HCT116 (cell line): ENCODE measurements at regions not wholly inside any gene's neighbourhood (a gene's known extent, or its start where the extent isn't known, plus 50 kb on each side); places are given as distances from the start of the nearest gene placed in this dataset.

Source experiments
- ATAC-seq: fragments of 200-7000 bp; cut with Tn5 transposase; 2 replicates; pipeline ENCODE4 v1.9.1; 2020; ENCODE audit warnings: mild to moderate bottlenecking, moderate library complexity
- BruUV-seq: library from RNA; stranded (reverse); fragments of 400-500 nt; replicated peaks from 2 replicates; lab custom pipeline; 2021; lab: Mats Ljungman, UMichigan
- CTCF ChIA-PET: fragments of 300-600 bp; sonication (Branson Sonifier 250); formaldehyde crosslinking; loops from one replicate; lab custom pipeline; 2021; ENCODE audit warnings: antibody characterized with exemption; lab: Charles Lee
- POLR2A ChIA-PET: fragments of 300-600, 350-600 bp; sonication (Branson Sonifier 250); formaldehyde crosslinking; loops from one replicate; lab custom pipeline; 2021; ENCODE audit warnings: antibody characterized with exemption; lab: Charles Lee
- RAD21 ChIA-PET, 2 experiments: fragments of 300-600 bp; sonication (Branson Sonifier 250); formaldehyde crosslinking; loops; one replicate each; lab custom pipeline; 2023; ENCODE audit warnings: low total read pairs in 2 of 2; ENCODE audit not compliant: uncharacterized antibody in 2 of 2, unreplicated experiment in 2 of 2, low non-redundant PET in 1 of 2; lab: Charles Lee
- DNase-seq: peaks from one replicate; pipeline ENCODE4 v3.0.0-alpha.2; 2010; ENCODE audit warnings: low read depth, low spot score
- H2AFZ ChIP-seq: fragments of 200-600 bp; shearing (Covaris generic), sonication (generic); 2 replicates; pipeline ENCODE4 v1.6.1; 2017; ENCODE audit warnings: low read depth, mixed run types, mixed read lengths, antibody characterized with exemption, low read length; ENCODE audit not compliant: poor library complexity, severe bottlenecking
- H3K27ac ChIP-seq: 2 replicates; pipeline ENCODE4 v1.5.1; 2012; ENCODE audit warnings: low read depth, low read length
- H3K27me3 ChIP-seq: fragments of 200-600 bp; sonication (generic); 2 replicates; pipeline ENCODE4 v1.6.1; 2016; ENCODE audit warnings: mixed run types, low read length, mixed read lengths; ENCODE audit not compliant: insufficient read depth
- H3K36me3 ChIP-seq, 2 experiments: fragments of 200-500 bp in 1 of 2; fragments of 200-600 bp in 1 of 2; sonication (Bioruptor generic) in 1 of 2; sonication (generic) in 1 of 2; 2 replicates each; pipeline versions ENCODE4 v1.5.1 to v1.6.1; 2014 to 2016; ENCODE audit warnings: low read length in 2 of 2, inconsistent platforms in 1 of 2, mixed read lengths in 1 of 2, mixed run types in 1 of 2; ENCODE audit not compliant: insufficient read depth in 2 of 2, control insufficient read depth in 1 of 2
- H3K4me1 ChIP-seq, 2 experiments: fragments of 200-600 bp in 1 of 2; sonication (generic) in 1 of 2; 2 replicates each; pipeline versions ENCODE4 v1.5.1 to v1.6.1; 2012 to 2017; ENCODE audit warnings: low read length in 2 of 2, inconsistent platforms in 1 of 2, mild to moderate bottlenecking in 1 of 2, mixed read lengths in 1 of 2, mixed run types in 1 of 2, moderate library complexity in 1 of 2; ENCODE audit not compliant: insufficient read depth in 2 of 2, control insufficient read depth in 1 of 2
- H3K4me2 ChIP-seq: fragments of 200-600 bp; sonication (generic); 2 replicates; pipeline ENCODE4 v1.6.1; 2017; ENCODE audit warnings: mixed run types, low read length, mixed read lengths
- H3K4me3 ChIP-seq, 2 experiments: fragments of 200-600 bp in 1 of 2; sonication (generic) in 1 of 2; replicated peaks in 1 of 2; 2 replicates each; pipeline ENCODE4 v1.5.1; 2011 to 2016; ENCODE audit warnings: low read length in 2 of 2, control low read depth in 1 of 2, low read depth in 1 of 2, mild to moderate bottlenecking in 1 of 2, mixed read lengths in 1 of 2, mixed run types in 1 of 2
- H3K79me2 ChIP-seq: fragments of 200-600 bp; sonication (generic); 2 replicates; pipeline ENCODE4 v1.6.1; 2017; ENCODE audit warnings: mild to moderate bottlenecking, mixed run types, low read length, moderate library complexity, mixed read lengths; ENCODE audit not compliant: insufficient read depth
- H3K9ac ChIP-seq: fragments of 200-600 bp; sonication (generic); 2 replicates; pipeline ENCODE4 v1.6.1; 2016; ENCODE audit warnings: low read length, mixed read lengths
- H3K9me2 ChIP-seq: fragments of 200-600 bp; sonication (generic), shearing (Covaris generic); 2 replicates; pipeline ENCODE4 v1.6.1; 2017; ENCODE audit warnings: mixed run types, mild to moderate bottlenecking, moderate library complexity; ENCODE audit not compliant: insufficient read depth
- H3K9me3 ChIP-seq, 2 experiments: fragments of 200-500 bp in 1 of 2; fragments of 200-600 bp in 1 of 2; sonication (Bioruptor generic) in 1 of 2; sonication (generic) in 1 of 2; 2 replicates each; pipeline ENCODE4 v1.6.1; 2014 to 2017; ENCODE audit warnings: low read length in 2 of 2, mixed read lengths in 2 of 2, inconsistent platforms in 1 of 2, low read depth in 1 of 2, mild to moderate bottlenecking in 1 of 2, mixed run types in 1 of 2, moderate library complexity in 1 of 2; ENCODE audit not compliant: control insufficient read depth in 1 of 2, insufficient read depth in 1 of 2
- H4K20me1 ChIP-seq: fragments of 200-600 bp; sonication (generic), shearing (Covaris generic); 2 replicates; pipeline ENCODE4 v1.6.1; 2017; ENCODE audit warnings: mixed run types, mild to moderate bottlenecking, moderate library complexity; ENCODE audit not compliant: insufficient read depth
- CBX3 ChIP-seq: IDR thresholded peaks from 2 replicates; pipeline ENCODE4 v1.6.1; 2012; ENCODE audit warnings: low read depth
- CEBPB ChIP-seq: IDR thresholded peaks from 2 replicates; pipeline ENCODE4 v1.6.1; 2012; ENCODE audit warnings: low read depth
- EGR1 ChIP-seq: IDR thresholded peaks from 2 replicates; pipeline ENCODE4 v1.6.1; 2012; ENCODE audit warnings: low read depth
- ELF1 ChIP-seq: IDR thresholded peaks from 2 replicates; pipeline ENCODE4 v1.6.1; 2012; ENCODE audit warnings: low read depth, borderline replicate concordance
- EZH2 ChIP-seq: fragments of 200-600 bp; sonication (generic); IDR thresholded peaks from 2 replicates; pipeline ENCODE4 v1.6.1; 2017; ENCODE audit warnings: antibody characterized with exemption, mixed run types
- EZH2phosphoT487 ChIP-seq: fragments of 200-600 bp; IDR thresholded peaks from 2 replicates; pipeline ENCODE4 v1.6.1; 2018; ENCODE audit warnings: antibody characterized with exemption, borderline replicate concordance
- JUND ChIP-seq: IDR thresholded peaks from 2 replicates; pipeline ENCODE4 v1.6.1; 2012
- POLR2A ChIP-seq: IDR thresholded peaks from 2 replicates; pipeline ENCODE4 v1.7.0; 2011; ENCODE audit warnings: borderline replicate concordance; ENCODE audit not compliant: insufficient read depth, insufficient read length; ENCODE audit errors: extremely low read depth
- POLR2AphosphoS5 ChIP-seq: IDR thresholded peaks from 2 replicates; pipeline ENCODE4 v1.6.1; 2011; ENCODE audit warnings: mild to moderate bottlenecking, low read depth, low read length, moderate library complexity
- RAD21 ChIP-seq: IDR thresholded peaks from 2 replicates; pipeline ENCODE4 v1.6.1; 2012; ENCODE audit warnings: low read depth, mild to moderate bottlenecking
- SIN3A ChIP-seq: IDR thresholded peaks from 2 replicates; pipeline ENCODE4 v1.6.1; 2012; ENCODE audit warnings: low read depth
- SP1 ChIP-seq: IDR thresholded peaks from 2 replicates; pipeline ENCODE4 v1.6.1; 2012; ENCODE audit warnings: low read depth
- SRF ChIP-seq: IDR thresholded peaks from 2 replicates; pipeline ENCODE4 v1.6.1; 2012; ENCODE audit warnings: low read depth
- TCF7L2 ChIP-seq: IDR thresholded peaks from 2 replicates; pipeline ENCODE4 v1.7.0; 2011; ENCODE audit warnings: borderline replicate concordance, inconsistent platforms; ENCODE audit not compliant: insufficient read depth, insufficient read length; ENCODE audit errors: extremely low read depth
- ZFX ChIP-seq: fragments of 450-650 bp; IDR thresholded peaks from 2 replicates; pipeline ENCODE4 v1.6.1; 2017
- intact Hi-C: fragments of 100-400 bp; cut with micrococcal nuclease; formaldehyde crosslinking; loops from 2 replicates; pipeline ENCODE4 v1.10.0; 2022
- TF ChIP-seq, protein P1 (sequence below): IDR thresholded peaks from 2 replicates; pipeline ENCODE4 v1.6.1; 2012; ENCODE audit warnings: low read depth
- TF ChIP-seq, protein P2 (sequence below): IDR thresholded peaks from 2 replicates; pipeline ENCODE4 v1.6.1; 2012
- TF ChIP-seq, protein P3 (sequence below): IDR thresholded peaks from 2 replicates; pipeline ENCODE4 v1.6.1; 2011; ENCODE audit warnings: mild to moderate bottlenecking, low read length, moderate library complexity; ENCODE audit not compliant: insufficient replicate concordance; ENCODE audit errors: extremely low read depth
- TF ChIP-seq, protein P4 (sequence below), 3 experiments: fragments of 200-600 bp in 1 of 3; sonication (generic) in 1 of 3; IDR thresholded peaks in 2 of 3; conservative IDR thresholded peaks in 1 of 3; 2 replicates each; pipeline ENCODE4 v1.5.1; 2012 to 2017; ENCODE audit warnings: low read depth in 2 of 3, low read length in 2 of 3, antibody characterized with exemption in 1 of 3, borderline replicate concordance in 1 of 3, control low read depth in 1 of 3, mild to moderate bottlenecking in 1 of 3, mixed read lengths in 1 of 3, mixed run types in 1 of 3, moderate library complexity in 1 of 3; ENCODE audit not compliant: insufficient read depth in 1 of 3
- TF ChIP-seq, protein P5 (sequence below): IDR thresholded peaks from 2 replicates; pipeline ENCODE4 v1.6.1; 2012

DNA sequence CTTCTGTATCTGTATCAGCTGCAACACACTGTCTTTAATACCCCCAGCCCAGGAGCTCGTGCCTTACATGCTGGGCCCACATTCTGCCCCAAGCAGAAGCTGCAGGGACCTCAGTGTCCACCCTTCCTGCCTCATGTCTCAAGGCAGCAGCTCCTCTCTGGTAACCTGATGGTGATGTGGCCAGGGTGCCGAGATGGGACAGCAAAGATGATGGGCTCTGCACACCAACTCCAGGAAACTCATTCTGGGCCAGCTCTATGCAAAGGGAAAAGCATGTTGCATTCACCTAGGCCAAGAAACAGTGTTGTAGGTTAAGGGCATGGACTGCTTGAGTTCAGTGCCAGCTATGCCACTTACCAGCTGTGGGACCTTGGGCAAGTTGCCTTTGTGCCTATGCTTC lies 79.5 kb upstream of the PRR23C start:
- no peak overlapping the region for H3K4me2 ChIP-seq
- intact Hi-C loops: no loop called here
- RAD21 ChIA-PET: no interaction called here
- peaks cover 19 to 22% of the 10 kb centered on the region in 2 experiments for H3K4me1 ChIP-seq
- POLR2A ChIA-PET: no interaction called here
- no peaks in the 10 kb centered on the region for H3K27me3 ChIP-seq
- TF ChIP-seq, protein P1, sequence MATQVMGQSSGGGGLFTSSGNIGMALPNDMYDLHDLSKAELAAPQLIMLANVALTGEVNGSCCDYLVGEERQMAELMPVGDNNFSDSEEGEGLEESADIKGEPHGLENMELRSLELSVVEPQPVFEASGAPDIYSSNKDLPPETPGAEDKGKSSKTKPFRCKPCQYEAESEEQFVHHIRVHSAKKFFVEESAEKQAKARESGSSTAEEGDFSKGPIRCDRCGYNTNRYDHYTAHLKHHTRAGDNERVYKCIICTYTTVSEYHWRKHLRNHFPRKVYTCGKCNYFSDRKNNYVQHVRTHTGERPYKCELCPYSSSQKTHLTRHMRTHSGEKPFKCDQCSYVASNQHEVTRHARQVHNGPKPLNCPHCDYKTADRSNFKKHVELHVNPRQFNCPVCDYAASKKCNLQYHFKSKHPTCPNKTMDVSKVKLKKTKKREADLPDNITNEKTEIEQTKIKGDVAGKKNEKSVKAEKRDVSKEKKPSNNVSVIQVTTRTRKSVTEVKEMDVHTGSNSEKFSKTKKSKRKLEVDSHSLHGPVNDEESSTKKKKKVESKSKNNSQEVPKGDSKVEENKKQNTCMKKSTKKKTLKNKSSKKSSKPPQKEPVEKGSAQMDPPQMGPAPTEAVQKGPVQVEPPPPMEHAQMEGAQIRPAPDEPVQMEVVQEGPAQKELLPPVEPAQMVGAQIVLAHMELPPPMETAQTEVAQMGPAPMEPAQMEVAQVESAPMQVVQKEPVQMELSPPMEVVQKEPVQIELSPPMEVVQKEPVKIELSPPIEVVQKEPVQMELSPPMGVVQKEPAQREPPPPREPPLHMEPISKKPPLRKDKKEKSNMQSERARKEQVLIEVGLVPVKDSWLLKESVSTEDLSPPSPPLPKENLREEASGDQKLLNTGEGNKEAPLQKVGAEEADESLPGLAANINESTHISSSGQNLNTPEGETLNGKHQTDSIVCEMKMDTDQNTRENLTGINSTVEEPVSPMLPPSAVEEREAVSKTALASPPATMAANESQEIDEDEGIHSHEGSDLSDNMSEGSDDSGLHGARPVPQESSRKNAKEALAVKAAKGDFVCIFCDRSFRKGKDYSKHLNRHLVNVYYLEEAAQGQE: no peak
- TF ChIP-seq, protein P2, sequence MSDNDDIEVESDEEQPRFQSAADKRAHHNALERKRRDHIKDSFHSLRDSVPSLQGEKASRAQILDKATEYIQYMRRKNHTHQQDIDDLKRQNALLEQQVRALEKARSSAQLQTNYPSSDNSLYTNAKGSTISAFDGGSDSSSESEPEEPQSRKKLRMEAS: no peak
- TF ChIP-seq SRF (no peak), TCF7L2 (no peak), EZH2phosphoT487 (no peak), EGR1 (no peak), SP1 (no peak), POLR2A (no peak), CEBPB (no peak), RAD21 (no peak), JUND (no peak), ELF1 (no peak), SIN3A (no peak), ZFX (no peak), POLR2AphosphoS5 (no peak), EZH2 (no peak), CBX3 (no peak)
- TF ChIP-seq, protein P3, sequence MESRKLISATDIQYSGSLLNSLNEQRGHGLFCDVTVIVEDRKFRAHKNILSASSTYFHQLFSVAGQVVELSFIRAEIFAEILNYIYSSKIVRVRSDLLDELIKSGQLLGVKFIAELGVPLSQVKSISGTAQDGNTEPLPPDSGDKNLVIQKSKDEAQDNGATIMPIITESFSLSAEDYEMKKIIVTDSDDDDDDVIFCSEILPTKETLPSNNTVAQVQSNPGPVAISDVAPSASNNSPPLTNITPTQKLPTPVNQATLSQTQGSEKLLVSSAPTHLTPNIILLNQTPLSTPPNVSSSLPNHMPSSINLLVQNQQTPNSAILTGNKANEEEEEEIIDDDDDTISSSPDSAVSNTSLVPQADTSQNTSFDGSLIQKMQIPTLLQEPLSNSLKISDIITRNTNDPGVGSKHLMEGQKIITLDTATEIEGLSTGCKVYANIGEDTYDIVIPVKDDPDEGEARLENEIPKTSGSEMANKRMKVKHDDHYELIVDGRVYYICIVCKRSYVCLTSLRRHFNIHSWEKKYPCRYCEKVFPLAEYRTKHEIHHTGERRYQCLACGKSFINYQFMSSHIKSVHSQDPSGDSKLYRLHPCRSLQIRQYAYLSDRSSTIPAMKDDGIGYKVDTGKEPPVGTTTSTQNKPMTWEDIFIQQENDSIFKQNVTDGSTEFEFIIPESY: no peak
- TF ChIP-seq, protein P4, sequence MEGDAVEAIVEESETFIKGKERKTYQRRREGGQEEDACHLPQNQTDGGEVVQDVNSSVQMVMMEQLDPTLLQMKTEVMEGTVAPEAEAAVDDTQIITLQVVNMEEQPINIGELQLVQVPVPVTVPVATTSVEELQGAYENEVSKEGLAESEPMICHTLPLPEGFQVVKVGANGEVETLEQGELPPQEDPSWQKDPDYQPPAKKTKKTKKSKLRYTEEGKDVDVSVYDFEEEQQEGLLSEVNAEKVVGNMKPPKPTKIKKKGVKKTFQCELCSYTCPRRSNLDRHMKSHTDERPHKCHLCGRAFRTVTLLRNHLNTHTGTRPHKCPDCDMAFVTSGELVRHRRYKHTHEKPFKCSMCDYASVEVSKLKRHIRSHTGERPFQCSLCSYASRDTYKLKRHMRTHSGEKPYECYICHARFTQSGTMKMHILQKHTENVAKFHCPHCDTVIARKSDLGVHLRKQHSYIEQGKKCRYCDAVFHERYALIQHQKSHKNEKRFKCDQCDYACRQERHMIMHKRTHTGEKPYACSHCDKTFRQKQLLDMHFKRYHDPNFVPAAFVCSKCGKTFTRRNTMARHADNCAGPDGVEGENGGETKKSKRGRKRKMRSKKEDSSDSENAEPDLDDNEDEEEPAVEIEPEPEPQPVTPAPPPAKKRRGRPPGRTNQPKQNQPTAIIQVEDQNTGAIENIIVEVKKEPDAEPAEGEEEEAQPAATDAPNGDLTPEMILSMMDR (IDR thresholded peaks at IDR 0.05 in 2 of 3, conservative IDR thresholded peaks at IDR 0.05 in 1 of 3; ENCODE audit: borderline replicate concordance in 1 of 3, insufficient read depth in 1 of 3, low read depth in 2 of 3, low read length in 2 of 3): no peak
- TF ChIP-seq, protein P5, sequence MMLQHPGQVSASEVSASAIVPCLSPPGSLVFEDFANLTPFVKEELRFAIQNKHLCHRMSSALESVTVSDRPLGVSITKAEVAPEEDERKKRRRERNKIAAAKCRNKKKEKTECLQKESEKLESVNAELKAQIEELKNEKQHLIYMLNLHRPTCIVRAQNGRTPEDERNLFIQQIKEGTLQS: no peak
- no peak overlapping the region for H3K9ac ChIP-seq
- no peak overlapping the region for H2AFZ ChIP-seq
- H3K79me2 ChIP-seq: no peaks in the 10 kb centered on the region
- BruUV-seq: no TSS peak
- no peak overlapping the region for H3K27ac ChIP-seq
- no peaks in the 10 kb centered on the region for H4K20me1 ChIP-seq
- CTCF ChIA-PET: interaction anchor here (1.2 kb wide), 1 partner anchor 12 kb away, joined by 7 read pairs; no protein-coding TSS in a partner anchor
- DNase-seq: no peak
- H3K9me3 ChIP-seq: no peaks in the 10 kb centered on the region
- no peak for ATAC-seq
- H3K36me3 ChIP-seq: no peaks in the 10 kb centered on the region
- H3K4me3 ChIP-seq: no peak overlapping the region
- no peaks in the 10 kb centered on the region for H3K9me2 ChIP-seq
